ENCODE measurements at regions not wholly inside any gene's neighbourhood (a gene's known extent, or its start where the extent isn't known, plus 50 kb on each side); places are given as distances from the start of the nearest gene placed in this dataset.

DNA sequence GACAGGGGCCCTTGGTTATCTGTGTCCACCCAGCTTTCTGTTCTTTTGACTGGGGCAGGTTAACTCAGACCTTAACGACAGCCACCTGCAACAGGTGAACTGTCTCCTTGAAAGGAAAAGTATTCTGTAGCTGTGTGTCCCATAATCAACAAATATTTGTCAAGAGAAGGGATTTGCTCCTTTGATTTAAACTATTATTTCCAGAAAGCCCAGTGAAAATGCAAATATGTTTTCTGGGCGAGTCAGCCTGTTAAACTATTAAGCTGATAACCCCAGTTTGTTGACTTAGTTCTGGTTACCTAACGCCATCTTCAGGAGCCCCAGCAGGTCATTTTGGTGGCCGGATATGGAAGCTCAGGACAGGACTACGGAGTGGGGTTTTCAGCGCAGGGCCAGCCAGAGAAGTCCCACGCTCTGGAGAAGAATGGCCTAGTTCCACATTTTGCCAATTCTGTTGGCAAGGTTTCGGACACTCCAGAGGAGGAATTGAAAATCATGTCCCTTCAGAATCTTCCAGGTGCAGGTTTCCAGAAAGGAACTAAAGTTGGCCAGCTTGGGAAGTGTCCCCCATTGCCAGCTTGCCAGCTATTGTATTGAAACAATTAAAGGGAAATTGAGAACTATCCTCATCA is 54.5 kb downstream of the ADRA2A start:
- DNase-seq, result no peak

DNA sequence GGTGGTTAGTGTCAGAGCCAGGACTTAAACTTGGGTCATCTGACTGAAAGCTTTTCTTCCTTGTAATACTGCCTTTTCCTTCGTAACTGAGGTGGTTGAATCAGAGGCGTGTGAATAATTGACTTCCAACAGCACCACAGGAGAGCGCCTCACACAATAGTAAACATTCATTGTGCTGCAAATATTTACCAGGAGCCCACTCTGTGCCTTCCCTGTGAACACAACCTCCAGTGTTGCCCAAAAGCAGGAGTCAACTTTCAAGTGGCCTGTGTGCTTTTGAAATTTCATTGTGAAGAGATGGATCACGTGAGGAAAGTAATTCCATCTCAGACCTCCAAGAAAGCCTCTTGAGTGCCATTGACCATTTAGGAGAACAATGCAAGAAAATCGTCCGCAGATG is 60.2 kb downstream of the ADRA2A start:
- DNase-seq, result no peak

DNA sequence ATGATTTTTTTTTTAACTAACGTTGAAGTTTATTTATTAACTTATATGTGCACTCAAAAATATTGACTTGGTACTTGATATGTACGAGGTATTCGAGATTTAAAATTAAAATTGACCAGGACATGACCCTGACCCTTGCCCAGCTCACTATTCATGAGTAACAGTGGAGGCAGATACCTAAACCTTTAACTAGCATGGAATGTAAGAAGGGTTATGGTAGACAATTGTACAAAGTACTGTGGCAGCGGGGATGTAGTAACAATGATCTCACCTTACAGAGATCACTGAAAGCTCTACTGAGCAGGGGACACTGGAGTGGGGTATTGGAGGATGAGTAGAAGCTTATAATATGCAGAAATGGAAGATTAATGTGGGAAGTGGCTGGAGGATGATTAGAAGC is 60.8 kb downstream of the ADRA2A start:
- no peak for DNase-seq

DNA sequence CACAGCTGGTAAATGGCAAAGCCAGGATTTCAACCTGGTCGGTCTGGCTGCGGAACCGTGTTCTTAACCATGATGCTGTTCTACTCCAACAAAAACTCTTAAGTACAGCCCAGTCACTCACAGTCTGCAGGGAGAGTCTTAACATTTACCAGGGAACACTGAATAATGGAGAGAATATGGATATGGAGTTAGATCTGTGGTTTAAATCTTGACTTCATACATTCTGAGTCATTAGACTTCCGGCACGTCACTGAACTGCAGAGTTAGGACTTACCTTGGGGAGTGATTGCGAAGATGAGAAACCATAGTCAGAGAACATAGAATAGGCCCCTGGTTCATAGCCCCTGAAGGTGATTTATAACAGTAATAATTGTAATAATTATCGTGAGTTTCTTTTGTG is 61.7 kb downstream of the ADRA2A start:
- DNase-seq, result no peak

DNA sequence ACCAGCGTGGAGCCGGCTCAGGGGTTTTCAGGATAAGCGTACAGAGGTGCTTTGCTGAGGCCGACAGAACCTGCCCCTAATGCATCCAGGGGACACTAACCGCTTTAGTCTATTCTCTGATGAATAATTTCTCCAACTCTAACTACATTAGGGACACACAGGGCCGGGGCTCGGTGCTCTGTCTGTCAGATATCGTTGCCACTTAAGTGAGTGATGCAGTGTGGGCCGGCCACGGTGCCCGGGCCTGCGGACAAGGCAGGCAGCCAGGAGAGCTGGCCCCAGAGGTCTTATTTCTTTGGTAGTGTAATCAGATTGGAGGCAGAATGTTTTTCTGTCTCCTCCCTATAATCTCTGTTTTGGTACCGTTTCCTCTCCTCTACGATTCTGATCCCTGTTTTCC is 62.7 kb downstream of the ADRA2A start:
- no peak for DNase-seq

DNA sequence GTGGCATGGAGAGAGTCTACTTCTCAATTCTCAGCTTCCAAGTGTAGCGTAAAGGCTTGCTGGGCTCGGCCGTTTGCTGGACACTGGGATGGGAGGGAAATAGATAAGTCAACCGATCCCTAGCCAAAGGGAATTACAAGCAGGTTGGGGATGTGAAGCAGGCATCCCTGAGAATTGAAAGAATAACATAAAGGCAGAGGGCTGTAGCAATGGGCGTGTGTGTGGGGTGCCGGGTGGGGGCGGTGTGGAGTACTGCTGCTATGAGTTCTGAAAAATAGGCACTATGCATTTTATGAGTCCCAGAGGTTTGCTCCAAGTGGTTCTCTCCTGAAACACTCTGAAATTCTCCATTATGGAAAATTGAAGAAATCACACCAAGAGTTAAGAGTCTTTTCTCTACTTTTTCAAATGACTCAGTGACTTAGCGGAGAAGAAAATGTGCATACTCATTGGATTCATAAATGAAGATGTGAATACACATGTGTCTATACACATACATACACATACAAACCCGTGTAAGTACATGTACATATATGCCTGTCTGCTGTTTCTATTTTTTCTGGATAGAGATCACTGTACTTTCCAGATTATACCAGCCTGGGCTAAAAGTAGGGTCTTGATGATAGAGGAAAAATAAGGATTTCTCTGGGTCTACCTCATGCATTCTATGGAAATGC is 65.4 kb downstream of the ADRA2A start:
- no peak for DNase-seq

DNA sequence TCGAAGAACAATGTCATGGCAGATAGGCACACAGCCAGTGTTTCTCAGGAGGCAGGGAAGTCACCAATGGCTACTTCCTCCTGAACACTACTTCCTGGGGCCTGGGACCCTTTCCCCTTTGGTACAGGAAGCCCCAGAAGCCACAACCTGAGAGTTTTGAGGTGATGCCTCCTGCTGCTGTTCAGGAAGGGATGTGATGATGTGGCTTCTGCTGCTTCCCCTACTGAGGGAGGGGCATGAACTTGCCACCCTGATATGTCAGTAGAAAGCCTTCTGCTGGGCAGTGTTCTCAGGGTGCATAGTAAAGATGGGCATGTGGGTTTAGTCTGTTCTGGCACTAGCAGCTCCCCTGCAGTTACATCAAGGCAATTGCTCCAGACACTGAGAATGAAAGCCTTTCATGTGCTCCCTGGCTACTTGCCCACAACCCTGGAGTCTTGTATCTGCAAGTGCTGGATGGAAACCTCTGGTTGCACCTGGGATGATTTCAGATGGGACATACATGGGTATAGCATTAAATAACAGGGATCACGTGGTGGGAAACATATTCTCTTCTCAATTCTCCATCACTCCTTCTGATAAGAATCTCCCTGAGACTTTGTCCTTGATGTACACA is 69.3 kb downstream of the ADRA2A start:
- no peak for DNase-seq

DNA sequence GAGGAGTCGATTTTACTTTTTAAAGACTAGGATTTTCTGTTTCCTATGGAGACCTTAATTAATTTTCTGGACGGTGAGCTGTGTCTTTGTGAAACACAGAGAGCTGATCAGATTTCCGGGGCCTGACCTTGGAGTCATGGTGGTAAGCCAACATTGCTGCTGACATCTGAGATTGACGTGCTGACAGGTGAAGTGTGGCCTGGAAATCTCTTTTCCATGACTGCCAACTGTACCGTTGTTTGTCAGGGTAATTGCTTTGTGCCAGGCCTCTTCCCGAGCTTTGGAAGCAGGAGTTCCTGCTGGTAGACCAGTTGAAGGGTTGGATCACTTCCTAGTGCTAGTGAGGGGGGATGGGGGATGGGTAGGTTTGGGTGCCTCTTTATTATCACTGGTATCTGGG is 71.2 kb downstream of the ADRA2A start:
- DNase-seq, result no peak

DNA sequence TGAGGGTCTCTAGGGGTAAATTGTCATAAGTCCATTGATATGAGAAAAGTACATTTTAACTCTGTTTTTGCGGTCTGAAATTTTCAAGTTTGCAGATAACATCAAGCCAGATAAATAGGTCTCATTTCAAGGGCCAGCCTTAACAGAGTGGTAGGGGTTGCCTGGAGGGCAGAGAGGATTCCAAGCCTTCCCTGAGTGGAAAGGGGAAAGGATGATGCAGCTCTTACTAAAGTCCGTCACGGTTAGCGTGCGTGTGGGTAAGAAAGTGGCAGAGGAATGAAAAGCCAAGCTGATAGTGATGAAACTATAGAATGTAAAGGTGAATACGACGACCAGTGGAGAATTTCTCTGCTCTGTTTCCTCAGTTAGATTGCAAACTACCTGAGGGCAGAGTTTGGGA is 71.6 kb downstream of the ADRA2A start:
- DNase-seq, result no peak

DNA sequence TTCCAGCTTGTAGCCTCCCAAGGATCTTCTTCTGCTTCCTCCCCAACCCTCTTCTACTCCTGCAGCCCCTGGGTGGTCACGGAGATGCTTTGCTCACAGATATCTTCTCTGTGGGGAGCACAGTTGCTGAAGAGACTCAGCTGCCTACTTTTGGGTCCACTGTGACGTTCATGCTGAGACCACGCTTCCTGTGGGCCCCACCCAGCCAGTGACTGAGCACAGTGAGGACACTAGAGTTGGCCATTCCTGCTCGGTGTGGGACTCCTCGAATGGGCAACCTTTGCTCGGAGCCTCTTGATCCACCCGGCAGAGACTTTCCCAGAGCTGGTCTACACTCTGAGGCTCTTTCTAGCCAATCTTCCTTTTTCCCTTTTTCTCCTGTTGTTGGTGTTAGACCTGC is 73.9 kb downstream of the ADRA2A start:
- no peak for DNase-seq

DNA sequence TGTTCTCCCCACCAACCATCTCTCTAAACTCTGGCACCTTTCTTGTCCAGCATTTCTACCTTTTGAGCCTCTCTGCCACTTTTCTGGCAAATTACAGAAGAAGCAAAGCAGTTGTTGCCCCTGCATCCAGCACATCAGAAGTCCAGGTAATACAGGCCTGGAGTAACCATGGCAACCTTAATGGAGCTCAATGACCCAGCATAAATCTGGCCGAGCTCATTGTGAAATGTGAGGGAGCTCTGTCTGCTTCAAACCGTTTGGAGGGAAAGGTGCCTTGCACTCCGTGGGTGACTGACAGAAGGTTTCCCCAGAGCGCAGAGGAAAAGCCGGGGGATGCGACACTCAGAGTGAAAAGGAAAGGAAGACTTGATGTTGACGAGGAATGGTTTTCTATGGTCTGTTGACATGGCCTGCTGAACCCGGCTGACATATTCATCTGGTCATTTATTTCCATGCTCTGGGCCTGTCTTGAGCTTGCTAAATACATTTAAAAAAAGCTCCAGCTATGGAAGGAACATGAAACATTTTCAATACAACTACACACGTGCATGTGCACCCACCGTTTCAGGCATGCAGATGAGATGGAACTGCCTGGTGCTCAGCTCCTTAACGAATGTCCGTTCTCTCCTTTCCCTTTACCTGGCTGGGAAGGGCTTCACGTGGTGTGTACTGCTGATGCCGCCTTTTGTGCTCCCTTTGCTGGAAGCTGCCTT is 74.9 kb downstream of the ADRA2A start:
- DNase-seq, result no peak

DNA sequence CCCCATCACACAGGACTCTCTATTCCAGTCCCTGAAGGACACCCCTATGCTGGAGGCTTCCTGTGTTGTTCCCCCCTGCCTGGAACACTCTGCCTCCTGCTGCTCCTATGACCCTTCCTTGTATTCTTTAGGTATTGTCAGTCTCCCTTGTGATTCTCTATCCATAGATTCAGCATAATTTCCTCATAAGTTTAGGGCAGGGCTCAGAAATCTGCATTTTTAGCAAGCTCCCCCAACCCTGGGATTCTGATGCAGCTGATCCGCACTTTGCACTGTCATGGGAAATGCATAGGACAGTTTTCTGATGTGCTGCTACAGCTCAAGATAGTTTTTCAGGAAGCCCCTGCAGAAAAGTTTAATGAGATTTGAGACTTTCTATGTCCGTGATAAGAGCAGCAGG is 79.9 kb downstream of the ADRA2A start:
- DNase-seq, result no peak

DNA sequence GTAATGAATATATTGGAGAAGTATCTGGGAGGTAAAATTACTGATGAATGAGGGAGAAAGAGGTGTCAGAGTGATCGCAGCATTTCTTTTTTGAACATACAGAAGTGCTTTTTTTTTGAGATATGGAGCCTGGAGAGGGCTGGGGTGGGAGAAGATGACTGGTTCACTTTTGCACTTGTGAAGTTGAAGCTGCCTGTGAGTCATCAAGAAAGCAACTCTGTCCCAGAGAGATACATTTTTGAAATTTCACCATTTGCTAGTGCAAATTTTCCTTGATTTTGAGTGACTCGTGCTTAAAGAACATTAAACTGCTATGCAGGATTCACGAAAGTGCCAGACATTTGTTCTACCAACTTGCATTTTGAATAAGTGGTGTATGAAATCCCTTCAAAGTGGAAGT is 81.8 kb downstream of the ADRA2A start:
- no peak for DNase-seq

DNA sequence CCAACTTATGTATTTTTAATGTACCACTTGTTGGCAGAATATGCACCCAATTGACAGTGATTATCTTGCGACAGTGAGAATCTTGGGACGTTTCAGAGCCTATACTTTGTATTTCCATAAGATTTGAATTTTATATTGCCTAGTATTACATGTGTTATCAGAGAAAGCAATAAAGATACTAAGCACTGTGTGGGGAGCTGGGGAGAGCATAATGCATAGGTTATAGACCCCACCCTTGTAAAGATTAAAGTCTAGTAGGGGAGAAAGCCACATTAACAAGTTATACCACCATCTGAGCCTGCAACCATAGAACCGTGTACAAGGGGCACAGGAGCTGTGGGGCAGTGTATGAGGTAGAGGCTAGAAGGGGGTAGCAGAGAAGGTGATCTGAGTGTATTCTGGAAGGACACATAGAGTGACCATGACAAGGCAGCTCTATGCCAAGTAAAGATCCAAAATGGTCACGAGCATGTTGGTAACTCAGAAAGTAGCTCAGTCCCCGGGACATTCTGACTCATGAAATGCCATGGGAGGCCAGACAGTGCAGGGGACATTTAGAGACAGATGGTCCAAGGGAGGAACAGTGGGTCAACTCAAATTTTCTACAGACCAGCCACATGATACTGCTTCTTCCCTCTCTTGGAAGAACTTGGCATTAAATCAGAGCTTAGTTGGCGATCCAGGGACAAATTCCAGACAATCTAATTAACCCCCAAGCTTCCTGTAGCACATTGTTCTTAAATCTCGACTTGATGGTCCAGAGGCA is 84.5 kb downstream of the ADRA2A start:
- no peak for DNase-seq

DNA sequence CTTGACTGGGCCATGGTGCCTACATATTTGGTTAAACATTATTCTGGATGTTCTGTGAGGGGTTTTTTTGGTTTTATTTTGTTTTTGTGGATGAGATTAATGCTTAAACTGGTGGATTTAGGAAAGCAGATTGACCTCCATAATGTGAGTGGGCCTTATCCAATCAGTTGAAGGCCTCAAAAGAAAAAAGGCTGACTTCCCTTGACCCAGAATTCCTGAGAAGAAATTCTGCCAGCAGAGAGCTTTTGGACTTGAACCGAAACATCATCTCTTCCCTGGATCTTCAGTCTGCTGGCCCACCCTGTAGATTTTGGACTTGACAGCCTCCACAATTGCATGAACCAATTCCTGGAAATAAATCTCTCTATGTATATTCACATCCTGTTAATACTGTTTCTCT is 94.4 kb downstream of the ADRA2A start:
- DNase-seq, result no peak

DNA sequence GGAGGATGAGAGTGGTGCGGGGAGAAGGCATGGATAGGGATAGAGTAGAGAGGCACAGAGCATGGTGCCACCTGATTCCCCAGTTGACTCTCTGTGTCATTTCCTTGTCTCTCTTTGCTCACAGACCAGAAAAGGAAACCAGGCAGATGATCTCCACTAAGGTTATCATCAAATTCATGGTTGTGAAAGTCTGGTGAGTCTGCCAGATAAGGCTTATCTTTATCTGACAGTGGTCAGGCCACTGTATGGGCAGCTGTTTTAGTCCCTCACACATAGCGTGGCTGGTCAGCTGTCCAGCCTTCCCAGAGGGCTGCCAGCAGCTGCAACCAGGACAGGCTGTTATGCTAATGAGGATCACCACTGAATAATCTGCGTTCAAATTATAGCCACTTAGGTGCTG is 99.0 kb downstream of the ADRA2A start:
- DNase-seq, result no peak

DNA sequence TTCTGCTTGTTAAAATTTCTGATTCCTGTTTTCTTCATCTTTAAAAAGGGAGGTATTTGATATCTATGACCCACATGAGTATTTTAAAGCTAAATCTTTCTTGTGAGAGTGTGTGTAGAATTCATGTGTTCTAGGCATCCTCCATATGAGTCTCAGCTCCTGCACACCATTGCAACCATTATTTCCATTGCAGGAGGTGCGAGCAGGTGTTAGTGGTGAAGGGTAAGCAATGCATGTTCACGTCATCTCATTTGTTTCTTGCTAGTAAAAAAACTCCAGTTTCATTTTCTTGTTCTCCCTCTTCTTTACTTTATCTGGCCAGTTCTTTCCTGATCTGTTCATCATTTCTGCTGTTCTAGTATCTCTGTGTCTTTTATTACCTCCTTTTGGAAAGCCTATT is 100.5 kb downstream of the ADRA2A start:
- DNase-seq, result no peak

DNA sequence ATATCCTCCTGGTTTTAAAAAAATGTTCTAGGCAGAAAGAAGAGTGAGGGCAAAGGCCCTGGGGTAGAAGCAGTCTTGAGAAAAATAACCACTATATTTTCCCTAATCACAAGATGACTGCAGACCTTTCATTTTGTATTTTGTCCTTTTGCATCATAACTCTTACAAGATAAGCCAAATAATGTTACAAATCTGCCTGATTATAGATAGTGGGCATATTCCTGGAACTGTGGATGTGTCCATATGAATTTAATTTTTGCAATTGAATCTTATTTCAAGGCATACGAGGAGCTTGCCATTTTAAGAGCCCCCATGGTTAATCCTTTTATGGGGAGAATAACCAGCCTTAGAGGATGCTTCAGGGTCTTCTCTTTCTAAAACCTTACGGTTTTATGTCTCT is 102.7 kb downstream of the ADRA2A start:
- DNase-seq, result no peak

DNA sequence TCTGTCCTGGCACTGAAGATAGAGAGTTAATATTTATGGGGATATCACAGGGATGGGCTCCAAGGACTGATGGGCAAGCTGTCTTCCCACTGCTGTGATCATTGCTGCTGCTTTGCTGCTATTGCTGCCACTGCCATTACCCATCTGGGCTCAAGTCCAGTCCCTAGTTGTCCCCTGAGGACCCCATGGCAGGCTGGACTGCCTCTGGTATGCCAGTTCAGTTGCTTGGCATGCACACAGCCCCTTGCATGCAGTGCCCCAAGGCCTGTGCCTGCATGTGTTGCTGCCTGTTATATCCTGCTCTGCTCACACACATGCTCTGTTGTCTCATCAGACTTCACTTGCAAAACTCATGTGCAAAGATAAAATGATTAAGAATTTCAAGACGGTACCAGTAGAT is 109.5 kb downstream of the ADRA2A start:
- DNase-seq, result no peak

DNA sequence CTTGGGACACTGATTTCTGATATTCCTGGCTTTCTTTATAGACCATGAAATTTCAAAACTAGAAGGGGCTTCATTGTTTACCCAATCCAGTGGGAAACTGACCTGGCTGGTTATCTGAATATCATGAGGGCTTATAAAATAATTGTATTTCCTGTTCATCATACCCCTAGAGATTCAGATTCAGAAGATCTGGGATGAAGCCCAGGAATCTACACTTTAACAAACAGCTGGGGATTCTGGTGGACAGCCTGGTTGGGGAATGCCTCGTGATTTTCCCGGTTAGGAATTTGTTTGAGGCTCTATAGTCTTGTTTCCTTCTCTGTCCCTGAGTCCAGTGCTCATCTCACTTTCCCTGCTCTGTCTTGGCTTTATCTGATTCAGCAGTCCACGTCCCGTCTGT is 110.3 kb downstream of the ADRA2A start:
- DNase-seq, result no peak

DNA sequence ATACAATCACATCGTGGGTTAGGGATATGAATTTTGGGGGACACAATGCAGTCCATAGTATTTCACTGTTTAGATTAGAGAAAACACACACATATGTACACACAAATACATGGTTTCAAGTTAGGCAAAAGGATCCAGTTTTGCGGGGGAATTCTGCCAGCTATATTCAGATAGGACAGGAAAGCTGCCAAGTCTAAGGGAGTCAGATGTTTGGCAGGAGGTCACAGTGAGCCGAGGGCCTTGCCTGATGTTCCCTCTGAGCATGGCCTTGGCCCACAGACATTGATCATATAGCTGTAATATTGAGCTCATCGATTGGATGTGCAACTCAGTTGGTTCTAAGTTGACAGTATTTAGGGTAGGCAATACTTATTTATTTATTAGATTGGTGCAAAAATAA is 122.8 kb downstream of the ADRA2A start:
- DNase-seq, result no peak

DNA sequence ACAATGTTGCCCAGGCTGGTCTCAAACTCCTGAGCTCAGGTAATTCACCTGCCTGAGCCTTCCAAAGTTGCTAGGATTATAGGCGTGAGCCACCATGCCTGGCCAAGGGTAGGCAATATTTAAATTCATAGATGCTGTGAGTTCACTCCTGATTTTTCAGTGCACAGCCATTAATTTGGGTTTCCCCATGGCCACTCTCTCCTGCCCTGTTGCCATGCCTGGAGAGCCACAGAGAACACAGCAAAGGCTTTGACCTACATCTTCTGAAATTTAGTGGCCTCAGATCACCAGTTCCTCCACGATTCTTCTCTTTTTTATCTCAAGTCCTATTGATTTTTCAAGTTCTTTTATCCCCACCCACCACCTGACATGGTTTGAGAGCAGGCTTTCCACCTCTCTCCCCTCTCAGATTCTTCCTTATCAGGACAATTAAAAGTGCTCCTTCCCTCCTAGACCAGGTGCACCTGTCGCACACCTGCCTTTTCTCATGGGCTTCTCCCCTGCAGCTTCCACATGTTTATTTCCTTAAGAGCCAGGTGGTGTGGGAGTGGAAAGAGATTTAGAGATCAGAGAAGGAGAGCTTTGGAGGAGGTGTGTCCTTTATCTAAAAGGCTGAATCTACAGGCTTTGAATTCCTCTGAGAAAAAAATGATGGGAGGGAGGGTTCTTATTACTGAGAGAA is 123.8 kb downstream of the ADRA2A start:
- DNase-seq, result peak; percentile 62

DNA sequence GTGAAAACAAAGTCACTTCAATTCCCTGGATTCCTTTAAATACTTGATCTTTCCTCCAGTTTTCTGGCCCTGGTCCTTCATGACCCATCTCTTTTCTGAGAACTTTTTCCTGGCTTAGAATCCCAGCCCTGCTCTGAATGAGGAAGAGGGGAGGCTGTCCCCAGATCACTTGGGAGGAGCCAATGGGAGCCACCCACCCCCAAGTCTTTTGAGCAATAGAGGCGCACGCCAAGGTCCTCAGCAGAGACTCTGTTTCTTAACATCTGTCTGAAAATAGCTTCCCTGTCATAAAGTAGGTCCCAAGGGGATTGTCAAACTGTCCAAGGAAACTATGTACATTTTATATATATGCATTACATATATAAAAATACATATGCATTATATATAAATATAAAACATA is 126.8 kb downstream of the ADRA2A start:
- DNase-seq, result no peak
